H7 (cell line): ENCODE measurements at regions not wholly inside any gene's neighbourhood (a gene's known extent, or its start where the extent isn't known, plus 50 kb on each side); places are given as distances from the start of the nearest gene placed in this dataset.

Experiments used
- DNase-seq: peaks from one replicate; pipeline ENCODE4 v3.0.0; 2012
- H3K27me3 ChIP-seq: 2 replicates; pipeline ENCODE4 v1.6.0; 2011; ENCODE audit warnings: mild to moderate bottlenecking, low read length; ENCODE audit not compliant: control insufficient read depth, insufficient read depth
- H3K36me3 ChIP-seq: replicated peaks from 2 replicates; pipeline ENCODE4 v1.5.1; 2011; ENCODE audit warnings: low read length; ENCODE audit not compliant: control insufficient read depth, insufficient read depth
- H3K4me3 ChIP-seq: 2 replicates; pipeline ENCODE4 v1.5.1; 2011; ENCODE audit warnings: low read depth, mild to moderate bottlenecking, control low read depth, low read length, moderate library complexity; ENCODE audit not compliant: insufficient read depth

- no peak for DNase-seq
- H3K36me3 ChIP-seq: no peaks in the 10 kb centered on the region
- no peak overlapping the region for H3K4me3 ChIP-seq
- H3K27me3 ChIP-seq: no peaks in the 10 kb centered on the region
Observed at GRCh38 chr2:12202313-12203075, 456.1 kb downstream of the LPIN1 start.

DNA sequence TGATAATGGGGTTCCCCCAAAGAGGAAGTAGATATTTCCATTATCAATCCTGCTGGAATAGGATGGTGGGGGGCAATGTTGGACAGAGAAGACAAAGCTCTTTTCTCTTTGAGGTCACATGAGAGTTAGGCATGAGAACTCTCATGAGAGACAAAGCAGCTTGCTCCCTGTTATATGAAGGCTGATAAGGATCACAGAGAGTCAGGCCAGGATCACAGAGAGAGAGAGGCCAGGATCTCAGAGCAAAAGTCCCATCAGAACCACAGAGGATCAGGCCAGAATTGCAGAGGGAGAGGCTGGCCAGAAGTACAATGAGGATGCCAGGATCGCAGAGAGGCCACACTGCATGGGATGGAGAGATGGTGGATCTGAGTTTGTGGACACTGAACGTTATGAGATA is 457.1 kb downstream of the LPIN1 start:
- no peak for DNase-seq
- Histone ChIP-seq H3K36me3 (no peaks in the 10 kb centered on the region), H3K27me3 (no peaks in the 10 kb centered on the region), H3K4me3 (no peak overlapping the region)

DNA sequence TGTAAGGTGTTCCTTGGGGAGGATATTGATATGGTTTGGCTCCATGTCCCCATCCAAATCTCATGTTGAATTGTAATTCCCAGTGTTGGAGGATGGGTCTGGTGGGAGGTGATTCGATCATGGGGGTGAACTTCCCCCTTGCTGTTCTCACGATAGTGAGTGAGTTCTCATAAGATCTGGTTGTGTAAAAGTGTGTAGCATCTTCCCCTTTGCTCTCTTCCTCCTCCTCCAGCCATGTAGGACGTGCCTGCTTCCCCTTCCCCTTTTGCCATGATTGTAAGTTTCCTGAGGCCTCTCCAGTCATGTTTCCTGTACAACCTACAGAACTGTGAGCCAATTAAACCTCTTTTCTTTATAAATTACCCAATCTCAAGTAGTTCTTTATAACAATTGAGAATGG is 458.7 kb downstream of the LPIN1 start:
- Histone ChIP-seq H3K4me3 (no peak overlapping the region), H3K36me3 (no peaks in the 10 kb centered on the region)
- DNase-seq: no peak

DNA sequence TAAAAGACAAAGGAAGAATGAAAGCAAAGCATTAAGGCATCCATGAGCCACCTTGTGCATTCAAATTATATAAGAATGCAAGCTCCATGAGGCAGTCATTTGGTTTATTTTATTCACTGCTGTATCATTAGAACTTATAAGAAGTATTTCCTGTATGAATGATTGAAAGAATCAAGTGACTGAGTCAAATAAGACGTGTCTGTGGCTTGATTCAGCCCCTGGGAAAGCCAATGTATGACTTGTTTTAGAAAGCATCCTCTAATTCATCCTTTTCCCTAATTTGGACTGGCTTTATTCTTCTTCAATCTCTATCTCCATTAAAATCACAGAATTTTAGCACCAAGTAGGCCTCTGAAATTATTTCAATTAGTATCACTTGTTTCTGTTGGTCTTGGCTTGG is 461.1 kb downstream of the LPIN1 start:
- H3K27me3 ChIP-seq: no peaks in the 10 kb centered on the region
- no peaks in the 10 kb centered on the region for H3K36me3 ChIP-seq
- no peak for DNase-seq
- H3K4me3 ChIP-seq: no peak overlapping the region

More for the DNA sequence above, 458.7 kb downstream of the LPIN1 start:
- H3K27me3 ChIP-seq: no peaks in the 10 kb centered on the region

GRCh38 chr2:12210016-12210933 is 463.8 kb downstream of the LPIN1 start:
- Histone ChIP-seq H3K4me3 (no peak overlapping the region), H3K27me3 (no peaks in the 10 kb centered on the region), H3K36me3 (no peaks in the 10 kb centered on the region)
- DNase-seq: no peak

GRCh38 chr2:12211326-12212175 is 465.1 kb downstream of the LPIN1 start:
- H3K27me3 ChIP-seq: no peaks in the 10 kb centered on the region
- H3K4me3 ChIP-seq: no peak overlapping the region
- no peak for DNase-seq

GRCh38 chr2:12212841-12213597 is 466.6 kb downstream of the LPIN1 start:
- DNase-seq: no peak
- Histone ChIP-seq H3K4me3 (no peak overlapping the region), H3K27me3 (no peaks in the 10 kb centered on the region), H3K36me3 (no peaks in the 10 kb centered on the region)

More at GRCh38 chr2:12211326-12212175, 465.1 kb downstream of the LPIN1 start:
- no peaks in the 10 kb centered on the region for H3K36me3 ChIP-seq

- H3K36me3 ChIP-seq: no peaks in the 10 kb centered on the region
- H3K4me3 ChIP-seq: no peak overlapping the region
- DNase-seq: no peak
- no peaks in the 10 kb centered on the region for H3K27me3 ChIP-seq
Observed at GRCh38 chr2:12217175-12217574, 470.7 kb downstream of the LPIN1 start.

- no peaks in the 10 kb centered on the region for H3K27me3 ChIP-seq
- no peak overlapping the region for H3K4me3 ChIP-seq
- H3K36me3 ChIP-seq: no peaks in the 10 kb centered on the region
- no peak for DNase-seq
Observed at GRCh38 chr2:12219761-12220160, 473.3 kb downstream of the LPIN1 start.

GRCh38 chr2:12221584-12221983 is 475.2 kb downstream of the LPIN1 start:
- Histone ChIP-seq H3K27me3 (no peaks in the 10 kb centered on the region), H3K36me3 (no peaks in the 10 kb centered on the region), H3K4me3 (no peak overlapping the region)
- no peak for DNase-seq

GRCh38 chr2:12222554-12222953 is 476.1 kb downstream of the LPIN1 start:
- no peak overlapping the region for H3K4me3 ChIP-seq

DNA sequence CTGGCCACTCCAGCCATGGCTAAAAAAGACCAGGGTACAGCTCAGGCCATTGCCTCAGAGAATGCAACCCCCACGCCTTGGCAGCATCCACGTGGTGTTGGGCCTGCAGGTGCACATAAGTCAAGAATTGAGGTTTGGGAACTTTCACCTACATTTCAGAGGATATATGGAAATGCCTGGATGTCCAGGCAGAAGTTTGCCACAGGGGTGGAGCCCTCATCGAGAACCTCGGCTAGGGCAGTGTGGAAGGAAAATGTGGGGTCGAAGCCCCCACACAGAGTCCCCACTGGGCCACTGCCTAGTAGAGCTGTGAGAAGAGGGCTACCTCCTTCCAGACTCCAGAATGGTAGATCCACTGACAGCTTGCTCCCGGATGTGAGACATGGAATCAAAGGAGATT is 477.3 kb downstream of the LPIN1 start:
- H3K27me3 ChIP-seq: no peaks in the 10 kb centered on the region
- no peak for DNase-seq

More at GRCh38 chr2:12222554-12222953, 476.1 kb downstream of the LPIN1 start:
- no peak for DNase-seq
- Histone ChIP-seq H3K27me3 (no peaks in the 10 kb centered on the region), H3K36me3 (no peaks in the 10 kb centered on the region)

DNA sequence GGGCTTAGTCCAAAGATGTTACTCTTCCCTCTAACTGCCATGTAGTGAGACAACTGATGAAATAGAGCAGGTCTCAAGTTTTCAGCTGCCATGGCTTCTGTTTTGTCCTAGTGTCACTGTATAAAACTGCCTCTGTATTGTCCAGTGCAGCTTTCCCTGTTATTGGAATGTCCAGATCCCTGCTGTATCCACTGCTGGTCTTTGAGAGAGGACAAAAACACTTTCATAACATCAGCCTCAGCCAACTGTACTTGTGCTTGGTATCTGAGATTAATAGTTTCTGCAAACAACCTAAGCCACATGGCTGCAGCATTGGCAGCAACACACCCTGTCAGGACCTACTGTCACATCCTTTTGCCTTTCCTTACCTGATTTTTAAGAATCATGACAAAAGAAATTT is 480.2 kb downstream of the LPIN1 start:
- H3K27me3 ChIP-seq: no peaks in the 10 kb centered on the region
- no peaks in the 10 kb centered on the region for H3K36me3 ChIP-seq
- no peak for DNase-seq
- H3K4me3 ChIP-seq: no peak overlapping the region

More for the DNA sequence above, 477.3 kb downstream of the LPIN1 start:
- Histone ChIP-seq H3K36me3 (no peaks in the 10 kb centered on the region), H3K4me3 (no peak overlapping the region)
